SK-N-SH (cell line): ENCODE measurements at regions not wholly inside any gene's neighbourhood (a gene's known extent, or its start where the extent isn't known, plus 50 kb on each side); places are given as distances from the start of the nearest gene placed in this dataset.
"Not testable (repeated sequence)": the region's sequence is repeated elsewhere in the genome, so short reads cannot be mapped to it uniquely, and the experiment has no call there.

Source experiments
- CTCF ChIA-PET: fragments of 300-600, 350-600 bp; formaldehyde crosslinking; extraction: SDS; loops from one replicate; lab custom pipeline; 2021; lab: Yijun Ruan, JAX
- POLR2A ChIA-PET: fragments of 350-600 bp; sonication (Branson Sonifier 250); formaldehyde crosslinking; extraction: SDS; loops from one replicate; lab custom pipeline; 2020; ENCODE audit warnings: antibody characterized with exemption, inconsistent platforms; lab: Yijun Ruan, JAX
- DNase-seq: peaks from one replicate; pipeline ENCODE4 v3.0.0; 2012
- H2AFZ ChIP-seq: fragments of 200-600 bp; sonication (generic); 2 replicates; pipeline ENCODE4 v1.8.1; 2016; ENCODE audit warnings: antibody characterized with exemption, mild to moderate bottlenecking, low read depth
- H3F3A ChIP-seq: fragments of 200-600 bp; sonication (generic); replicated peaks from 2 replicates; pipeline ENCODE3; 2016; ENCODE audit warnings: antibody characterized with exemption, mild to moderate bottlenecking; ENCODE audit not compliant: insufficient read depth
- H3K27ac ChIP-seq, 2 experiments: fragments of 200-500 bp in 1 of 2; fragments of 200-600 bp in 1 of 2; sonication (Bioruptor generic) in 1 of 2; sonication (generic), shearing (Covaris generic) in 1 of 2; 2 replicates each; pipeline versions ENCODE4 v1.5.1 to v1.6.1; 2014 to 2016; ENCODE audit warnings: low read depth in 2 of 2, inconsistent platforms in 1 of 2, low read length in 1 of 2, mild to moderate bottlenecking in 1 of 2, mixed read lengths in 1 of 2
- H3K27me3 ChIP-seq: fragments of 200-600 bp; sonication (generic), shearing (Covaris generic); 2 replicates; pipeline ENCODE4 v1.6.1; 2016; ENCODE audit warnings: mixed run types; ENCODE audit not compliant: insufficient read depth
- H3K36me3 ChIP-seq, 2 experiments: fragments of 200-500 bp in 1 of 2; fragments of 200-600 bp in 1 of 2; sonication (Bioruptor generic) in 1 of 2; sonication (generic) in 1 of 2; replicated peaks in 1 of 2; 2 replicates each; pipeline versions ENCODE3 to v1.5.1; 2014 to 2016; ENCODE audit warnings: low read length in 1 of 2, mild to moderate bottlenecking in 1 of 2; ENCODE audit not compliant: insufficient read depth in 2 of 2, control insufficient read depth in 1 of 2
- H3K4me1 ChIP-seq, 2 experiments: fragments of 200-500 bp in 1 of 2; fragments of 200-600 bp in 1 of 2; sonication (Bioruptor generic) in 1 of 2; sonication (generic), shearing (Covaris generic) in 1 of 2; 2 replicates each; pipeline versions ENCODE4 v1.5.1 to v1.6.1; 2014 to 2016; ENCODE audit warnings: low read depth in 1 of 2, low read length in 1 of 2, mixed run types in 1 of 2; ENCODE audit not compliant: insufficient read depth in 2 of 2, control insufficient read depth in 1 of 2
- H3K4me2 ChIP-seq: fragments of 200-600 bp; sonication (generic), shearing (Covaris generic); 2 replicates; pipeline ENCODE4 v1.6.1; 2017; ENCODE audit warnings: mixed run types
- H3K4me3 ChIP-seq, 2 experiments: fragments of 200-500 bp in 1 of 2; fragments of 200-600 bp in 1 of 2; sonication (Bioruptor generic) in 1 of 2; sonication (generic), shearing (Covaris generic) in 1 of 2; 2 replicates each; pipeline versions ENCODE4 v1.5.1 to v1.8.1; 2014 to 2016; ENCODE audit warnings: low read depth in 2 of 2, inconsistent platforms in 1 of 2, low read length in 1 of 2, mild to moderate bottlenecking in 1 of 2, mixed read lengths in 1 of 2, moderate library complexity in 1 of 2
- H3K79me2 ChIP-seq: fragments of 200-600 bp; sonication (generic); 2 replicates; pipeline ENCODE4 v1.8.1; 2017; ENCODE audit warnings: mild to moderate bottlenecking; ENCODE audit not compliant: insufficient read depth
- H3K9ac ChIP-seq: fragments of 200-600 bp; sonication (generic); 2 replicates; pipeline ENCODE4 v1.6.1; 2017; ENCODE audit warnings: mixed run types
- H3K9me2 ChIP-seq: fragments of 200-600 bp; sonication (generic); 2 replicates; pipeline ENCODE4 v1.6.1; 2017; ENCODE audit warnings: mixed run types
- H3K9me3 ChIP-seq: fragments of 200-600 bp; sonication (generic); 2 replicates; pipeline ENCODE4 v1.6.1; 2017; ENCODE audit warnings: mixed run types, mild to moderate bottlenecking, moderate library complexity
- H4K20me1 ChIP-seq: fragments of 200-600 bp; sonication (generic); 2 replicates; pipeline ENCODE4 v1.6.1; 2017; ENCODE audit warnings: mild to moderate bottlenecking, mixed run types; ENCODE audit not compliant: insufficient read depth
- FOSL2 ChIP-seq: IDR thresholded peaks from 2 replicates; pipeline ENCODE4 v1.4.0; 2012; ENCODE audit warnings: low read depth, mild to moderate bottlenecking, moderate library complexity, borderline replicate concordance
- FOXJ3 ChIP-seq: sonication (generic); formaldehyde crosslinking; IDR thresholded peaks from 2 replicates; pipeline ENCODE4 v1.5.1; 2020; ENCODE audit warnings: mild to moderate bottlenecking, missing genetic modification reagents
- GATA2 ChIP-seq: sonication (generic); formaldehyde crosslinking; IDR thresholded peaks from 2 replicates; pipeline ENCODE4 v1.5.0; 2020; ENCODE audit warnings: mild to moderate bottlenecking, missing genetic modification reagents
- MEF2A ChIP-seq: IDR thresholded peaks from 2 replicates; pipeline ENCODE4 v1.4.0; 2012; ENCODE audit warnings: low read depth, borderline replicate concordance
- NFIC ChIP-seq: IDR thresholded peaks from 2 replicates; pipeline ENCODE4 v1.4.0; 2012; ENCODE audit warnings: borderline replicate concordance
- RFX5 ChIP-seq: IDR thresholded peaks from 2 replicates; pipeline ENCODE4 v1.6.1; 2012; ENCODE audit warnings: mild to moderate bottlenecking, improper control_type of control experiment, low read length
- SMC3 ChIP-seq: IDR thresholded peaks from 2 replicates; pipeline ENCODE4 v1.6.1; 2012; ENCODE audit warnings: low read depth, low read length, improper control_type of control experiment
- TAF1 ChIP-seq: IDR thresholded peaks from 2 replicates; pipeline ENCODE4 v1.6.1; 2012; ENCODE audit warnings: low read depth, mild to moderate bottlenecking, low read length, moderate library complexity, borderline replicate concordance
- TEAD4 ChIP-seq: IDR thresholded peaks from 2 replicates; pipeline ENCODE4 v1.4.0; 2012; ENCODE audit warnings: mild to moderate bottlenecking, borderline replicate concordance; ENCODE audit not compliant: insufficient read depth
- WGBS: methylation state at CpG from one replicate; pipeline ENCODE4 v1.1.6; 2017; ENCODE audit warnings: low lambda C conversion rate; 5-methylcytosine and 5-hydroxymethylcytosine counted together
- TF ChIP-seq, protein P1 (sequence below): IDR thresholded peaks from 2 replicates; pipeline ENCODE4; 2012
- TF ChIP-seq, protein P2 (sequence below): fragments of 150-350 bp; IDR thresholded peaks from 2 replicates; pipeline ENCODE4 v1.6.1; 2016; ENCODE audit warnings: mild to moderate bottlenecking, low read depth, low read length
- TF ChIP-seq, protein P3 (sequence below): fragments of 150-350 bp; IDR thresholded peaks from 2 replicates; pipeline ENCODE4 v1.6.1; 2017; ENCODE audit warnings: antibody characterized with exemption, low read length, low read depth, borderline replicate concordance
- TF ChIP-seq, protein P4 (sequence below): IDR thresholded peaks from 2 replicates; pipeline ENCODE4 v1.4.0; 2012; ENCODE audit warnings: low read depth, borderline replicate concordance

DNA sequence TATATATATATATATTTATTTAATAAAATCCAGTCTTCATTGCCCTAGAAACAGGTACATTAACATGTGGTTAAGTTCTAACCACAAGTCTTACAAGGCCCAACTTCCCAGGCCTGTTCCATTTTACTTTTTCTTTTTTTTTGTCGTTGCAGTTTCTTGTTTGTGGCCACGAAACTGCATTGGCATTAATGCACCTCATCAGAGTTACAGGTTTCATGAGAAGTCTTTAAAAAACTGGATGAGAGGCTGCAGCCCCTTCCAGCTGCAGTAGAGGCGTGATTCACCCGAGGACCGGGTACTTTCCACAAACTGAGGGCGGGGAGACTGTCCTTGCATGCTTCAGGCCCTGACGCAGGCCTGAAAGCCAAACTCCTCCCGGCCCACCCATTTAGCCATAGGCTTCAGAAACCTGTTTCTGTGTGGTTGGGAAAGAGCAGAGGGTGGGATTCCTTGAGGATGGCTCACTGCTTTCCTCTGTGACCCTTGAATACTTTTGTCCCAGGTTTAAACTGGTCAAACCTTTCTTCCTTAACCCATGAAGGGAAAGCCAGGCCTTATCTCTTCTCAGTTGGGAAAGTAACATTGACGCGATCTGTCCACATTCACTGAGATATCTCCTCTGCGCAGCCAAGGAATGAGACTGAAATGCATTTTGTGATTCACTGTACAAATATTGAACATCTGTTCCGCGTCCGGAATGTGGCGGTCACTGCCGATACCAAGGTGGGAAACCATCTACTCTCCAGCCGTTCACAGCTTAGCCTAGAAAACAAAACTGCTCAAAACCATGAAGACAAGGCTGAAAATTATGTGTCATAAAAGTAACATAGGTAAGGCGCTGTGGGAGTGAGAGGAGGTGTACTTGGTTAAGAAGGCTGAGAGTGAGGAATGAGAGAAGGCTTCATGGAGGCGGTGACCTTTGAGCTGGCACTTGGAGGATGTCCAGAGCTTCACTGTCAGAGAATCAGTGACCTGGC, 311.7 kb downstream of the GATA3 start:
- 72% methylated on average over 19 of the region's 19 CpGs for WGBS
- Histone ChIP-seq H3K27ac (no peak overlapping the region), H2AFZ (no peak overlapping the region), H4K20me1 (no peaks in the 10 kb centered on the region), H3K36me3 (no peaks in the 10 kb centered on the region), H3F3A (no peaks in the 10 kb centered on the region), H3K9ac (no peak overlapping the region), H3K27me3 (no peaks in the 10 kb centered on the region), H3K9me3 (no peaks in the 10 kb centered on the region), H3K4me2 (no peak overlapping the region), H3K9me2 (no peaks in the 10 kb centered on the region), H3K4me1 (peaks cover 0 to 3% of the 10 kb centered on the region in 2 experiments; a peak in 1 of 4 replicates), H3K4me3 (no peak overlapping the region), H3K79me2 (no peaks in the 10 kb centered on the region)
- DNase-seq, result no peak
- POLR2A ChIA-PET, result interaction anchor here (0.6 kb wide), 1 partner anchor 12 kb away, joined by 3 read pairs; no protein-coding TSS in a partner anchor
- TF ChIP-seq, protein P1, sequence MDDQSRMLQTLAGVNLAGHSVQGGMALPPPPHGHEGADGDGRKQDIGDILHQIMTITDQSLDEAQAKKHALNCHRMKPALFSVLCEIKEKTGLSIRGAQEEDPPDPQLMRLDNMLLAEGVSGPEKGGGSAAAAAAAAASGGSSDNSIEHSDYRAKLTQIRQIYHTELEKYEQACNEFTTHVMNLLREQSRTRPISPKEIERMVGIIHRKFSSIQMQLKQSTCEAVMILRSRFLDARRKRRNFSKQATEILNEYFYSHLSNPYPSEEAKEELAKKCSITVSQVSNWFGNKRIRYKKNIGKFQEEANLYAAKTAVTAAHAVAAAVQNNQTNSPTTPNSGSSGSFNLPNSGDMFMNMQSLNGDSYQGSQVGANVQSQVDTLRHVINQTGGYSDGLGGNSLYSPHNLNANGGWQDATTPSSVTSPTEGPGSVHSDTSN, result no peak
- TF ChIP-seq SMC3, result no peak
- CTCF ChIA-PET, result interaction anchor here (1.2 to 1.5 kb wide), 2 partner anchors 8 to 21 kb away, joined by 3 read pairs; no protein-coding TSS in a partner anchor

DNA sequence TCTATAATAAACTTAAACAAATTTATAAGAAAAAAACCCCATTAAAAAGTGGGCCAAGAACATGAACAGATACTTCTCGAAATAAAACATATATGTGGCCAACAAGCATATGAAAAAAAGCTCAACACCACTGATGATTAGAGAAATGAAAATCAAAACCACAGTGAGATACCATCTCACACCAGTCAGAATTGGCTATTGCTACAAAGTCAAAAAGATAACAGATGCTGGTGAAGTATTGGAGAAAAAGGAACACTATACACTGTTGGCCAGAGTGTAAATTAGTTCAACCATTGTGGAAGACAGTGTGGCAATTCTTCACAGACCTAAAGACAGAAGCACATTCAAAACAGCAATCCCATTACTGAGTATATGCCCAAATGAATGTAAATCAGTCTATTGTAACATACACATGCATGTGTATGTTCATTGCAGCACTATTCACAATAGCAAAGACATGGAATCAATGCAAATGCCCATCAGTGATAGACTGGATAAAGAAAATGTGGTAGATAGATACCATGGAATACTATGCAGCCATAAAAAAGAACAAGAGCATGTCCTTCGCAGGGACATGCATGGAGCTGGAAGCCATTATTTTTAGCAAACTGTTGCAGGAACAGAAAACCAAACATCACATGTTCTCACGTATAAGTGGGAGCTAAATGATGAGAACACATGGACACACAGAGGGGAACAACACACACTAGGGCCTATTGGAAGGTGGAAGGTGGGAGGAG, 313.4 kb downstream of the GATA3 start:
- H2AFZ ChIP-seq, H3K79me2 ChIP-seq, H3K9me2 ChIP-seq, H3K9me3 ChIP-seq, H3K9ac ChIP-seq, H3K36me3 ChIP-seq, DNase-seq, H3K4me3 ChIP-seq, H3K27ac ChIP-seq, H3K27me3 ChIP-seq, H3K4me1 ChIP-seq, POLR2A ChIA-PET, H4K20me1 ChIP-seq, H3K4me2 ChIP-seq, H3F3A ChIP-seq: not testable (repeated sequence)
- WGBS, result 57% methylated on average over 3 of the region's 3 CpGs
- CTCF ChIA-PET, result interaction anchor here (1.2 kb wide), 1 partner anchor 22 kb away, joined by 3 read pairs; no protein-coding TSS in a partner anchor

DNA sequence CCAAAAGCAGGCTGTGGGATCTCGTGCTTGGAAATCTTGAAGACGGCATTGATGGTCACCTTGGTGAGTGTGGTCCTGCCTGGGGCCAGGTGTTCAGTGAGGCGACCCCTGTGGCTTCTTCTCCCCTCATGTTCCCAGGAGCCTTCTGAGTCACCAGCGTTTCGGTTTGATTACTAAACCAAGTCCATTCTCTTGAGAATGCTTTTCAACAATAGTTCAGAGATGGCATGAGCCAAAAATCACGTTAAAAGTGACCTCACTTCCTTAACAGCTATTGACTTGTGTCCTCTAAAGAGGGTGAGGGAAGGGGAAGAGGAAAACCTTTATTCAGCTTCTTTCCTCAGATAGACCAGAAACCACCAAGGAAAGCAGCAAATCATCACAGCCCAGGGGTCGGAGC, 315.2 kb downstream of the GATA3 start:
- H3K79me2 ChIP-seq, result no peaks in the 10 kb centered on the region
- no peaks in the 10 kb centered on the region for H3K36me3 ChIP-seq
- 60% methylated on average over 7 of the region's 7 CpGs for WGBS
- H3K27ac ChIP-seq, result no peak overlapping the region
- H3K4me1 ChIP-seq, result no peaks in the 10 kb centered on the region
- no peaks in the 10 kb centered on the region for H3K9me3 ChIP-seq
- no peaks in the 10 kb centered on the region for H3F3A ChIP-seq
- POLR2A ChIA-PET, result interaction anchor here (0.6 kb wide), 1 partner anchor 15 kb away, joined by 3 read pairs; no protein-coding TSS in a partner anchor
- TF ChIP-seq GATA2 (CRISPR knock-in tag) (no peak), TAF1 (no peak), TEAD4 (no peak), FOSL2 (no peak), FOXJ3 (CRISPR knock-in tag) (no peak), RFX5 (no peak), NFIC (no peak), MEF2A (no peak)
- TF ChIP-seq, protein P2, sequence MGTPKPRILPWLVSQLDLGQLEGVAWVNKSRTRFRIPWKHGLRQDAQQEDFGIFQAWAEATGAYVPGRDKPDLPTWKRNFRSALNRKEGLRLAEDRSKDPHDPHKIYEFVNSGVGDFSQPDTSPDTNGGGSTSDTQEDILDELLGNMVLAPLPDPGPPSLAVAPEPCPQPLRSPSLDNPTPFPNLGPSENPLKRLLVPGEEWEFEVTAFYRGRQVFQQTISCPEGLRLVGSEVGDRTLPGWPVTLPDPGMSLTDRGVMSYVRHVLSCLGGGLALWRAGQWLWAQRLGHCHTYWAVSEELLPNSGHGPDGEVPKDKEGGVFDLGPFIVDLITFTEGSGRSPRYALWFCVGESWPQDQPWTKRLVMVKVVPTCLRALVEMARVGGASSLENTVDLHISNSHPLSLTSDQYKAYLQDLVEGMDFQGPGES, result no peak
- TF ChIP-seq, protein P3, sequence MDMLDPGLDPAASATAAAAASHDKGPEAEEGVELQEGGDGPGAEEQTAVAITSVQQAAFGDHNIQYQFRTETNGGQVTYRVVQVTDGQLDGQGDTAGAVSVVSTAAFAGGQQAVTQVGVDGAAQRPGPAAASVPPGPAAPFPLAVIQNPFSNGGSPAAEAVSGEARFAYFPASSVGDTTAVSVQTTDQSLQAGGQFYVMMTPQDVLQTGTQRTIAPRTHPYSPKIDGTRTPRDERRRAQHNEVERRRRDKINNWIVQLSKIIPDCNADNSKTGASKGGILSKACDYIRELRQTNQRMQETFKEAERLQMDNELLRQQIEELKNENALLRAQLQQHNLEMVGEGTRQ, result no peak
- TF ChIP-seq, protein P4, sequence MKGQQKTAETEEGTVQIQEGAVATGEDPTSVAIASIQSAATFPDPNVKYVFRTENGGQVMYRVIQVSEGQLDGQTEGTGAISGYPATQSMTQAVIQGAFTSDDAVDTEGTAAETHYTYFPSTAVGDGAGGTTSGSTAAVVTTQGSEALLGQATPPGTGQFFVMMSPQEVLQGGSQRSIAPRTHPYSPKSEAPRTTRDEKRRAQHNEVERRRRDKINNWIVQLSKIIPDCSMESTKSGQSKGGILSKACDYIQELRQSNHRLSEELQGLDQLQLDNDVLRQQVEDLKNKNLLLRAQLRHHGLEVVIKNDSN, result no peak
- H3K27me3 ChIP-seq, result no peaks in the 10 kb centered on the region
- no peak overlapping the region for H3K4me3 ChIP-seq
- CTCF ChIA-PET, result no interaction called here
- H2AFZ ChIP-seq, result no peak overlapping the region
- H3K4me2 ChIP-seq, result no peak overlapping the region
- no peak for DNase-seq
- no peaks in the 10 kb centered on the region for H4K20me1 ChIP-seq
- no peaks in the 10 kb centered on the region for H3K9me2 ChIP-seq
- H3K9ac ChIP-seq, result no peak overlapping the region
